ENCODE measurements at regions not wholly inside any gene's neighbourhood (a gene's known extent, or its start where the extent isn't known, plus 50 kb on each side); places are given as distances from the start of the nearest gene placed in this dataset.
A peak's percentile ranks its signal among the peaks of the same experiment; 100 is the strongest.
"Not testable (repeated sequence)": the region's sequence is repeated elsewhere in the genome, so short reads cannot be mapped to it uniquely, and the experiment has no call there.

DNA sequence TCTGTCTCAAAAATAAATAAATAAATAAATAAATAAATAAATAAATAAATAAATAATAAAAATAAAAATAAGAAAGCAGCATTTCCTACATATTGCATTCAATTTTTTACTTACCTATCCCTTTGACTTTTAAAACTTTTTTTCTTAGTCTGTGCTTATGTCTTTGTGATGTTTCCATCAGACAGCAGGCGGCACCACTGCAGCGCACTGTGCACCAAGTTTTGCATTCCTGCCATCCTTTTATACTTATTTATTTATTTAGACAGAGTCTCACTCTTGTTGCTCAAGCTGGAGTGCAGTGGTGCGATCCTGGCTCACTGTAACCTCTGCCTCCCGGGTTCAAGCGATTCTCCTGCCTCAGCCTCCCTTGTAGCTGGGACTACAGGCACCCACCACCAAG, 132.6 kb downstream of the SPATA31A6 start:
- TF ChIP-seq, protein P1, sequence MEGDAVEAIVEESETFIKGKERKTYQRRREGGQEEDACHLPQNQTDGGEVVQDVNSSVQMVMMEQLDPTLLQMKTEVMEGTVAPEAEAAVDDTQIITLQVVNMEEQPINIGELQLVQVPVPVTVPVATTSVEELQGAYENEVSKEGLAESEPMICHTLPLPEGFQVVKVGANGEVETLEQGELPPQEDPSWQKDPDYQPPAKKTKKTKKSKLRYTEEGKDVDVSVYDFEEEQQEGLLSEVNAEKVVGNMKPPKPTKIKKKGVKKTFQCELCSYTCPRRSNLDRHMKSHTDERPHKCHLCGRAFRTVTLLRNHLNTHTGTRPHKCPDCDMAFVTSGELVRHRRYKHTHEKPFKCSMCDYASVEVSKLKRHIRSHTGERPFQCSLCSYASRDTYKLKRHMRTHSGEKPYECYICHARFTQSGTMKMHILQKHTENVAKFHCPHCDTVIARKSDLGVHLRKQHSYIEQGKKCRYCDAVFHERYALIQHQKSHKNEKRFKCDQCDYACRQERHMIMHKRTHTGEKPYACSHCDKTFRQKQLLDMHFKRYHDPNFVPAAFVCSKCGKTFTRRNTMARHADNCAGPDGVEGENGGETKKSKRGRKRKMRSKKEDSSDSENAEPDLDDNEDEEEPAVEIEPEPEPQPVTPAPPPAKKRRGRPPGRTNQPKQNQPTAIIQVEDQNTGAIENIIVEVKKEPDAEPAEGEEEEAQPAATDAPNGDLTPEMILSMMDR (conservative IDR thresholded peaks at IDR 0.05) = peak; percentile 58
- H3K27ac ChIP-seq = not testable (repeated sequence)

DNA sequence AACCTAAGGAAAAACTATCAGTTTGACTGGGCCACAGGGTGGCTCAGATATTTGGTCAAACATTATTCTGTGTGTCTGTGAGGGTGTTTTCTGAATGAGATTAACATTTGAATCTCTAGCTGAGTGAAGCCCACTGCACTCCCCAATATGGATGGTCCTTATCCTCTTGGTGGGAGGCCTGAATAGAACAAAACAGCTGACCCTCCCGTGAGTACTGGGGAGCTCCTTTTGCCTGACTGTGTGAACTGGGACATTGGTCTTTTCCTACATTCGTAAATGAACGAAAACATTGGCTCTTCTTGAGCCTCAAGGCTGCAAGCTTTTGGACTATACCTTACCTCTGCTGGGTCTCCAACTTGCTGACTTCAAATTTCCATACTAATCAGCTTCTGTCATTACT, 134.2 kb downstream of the SPATA31A6 start:
- H3K27ac ChIP-seq = not testable (repeated sequence)

DNA sequence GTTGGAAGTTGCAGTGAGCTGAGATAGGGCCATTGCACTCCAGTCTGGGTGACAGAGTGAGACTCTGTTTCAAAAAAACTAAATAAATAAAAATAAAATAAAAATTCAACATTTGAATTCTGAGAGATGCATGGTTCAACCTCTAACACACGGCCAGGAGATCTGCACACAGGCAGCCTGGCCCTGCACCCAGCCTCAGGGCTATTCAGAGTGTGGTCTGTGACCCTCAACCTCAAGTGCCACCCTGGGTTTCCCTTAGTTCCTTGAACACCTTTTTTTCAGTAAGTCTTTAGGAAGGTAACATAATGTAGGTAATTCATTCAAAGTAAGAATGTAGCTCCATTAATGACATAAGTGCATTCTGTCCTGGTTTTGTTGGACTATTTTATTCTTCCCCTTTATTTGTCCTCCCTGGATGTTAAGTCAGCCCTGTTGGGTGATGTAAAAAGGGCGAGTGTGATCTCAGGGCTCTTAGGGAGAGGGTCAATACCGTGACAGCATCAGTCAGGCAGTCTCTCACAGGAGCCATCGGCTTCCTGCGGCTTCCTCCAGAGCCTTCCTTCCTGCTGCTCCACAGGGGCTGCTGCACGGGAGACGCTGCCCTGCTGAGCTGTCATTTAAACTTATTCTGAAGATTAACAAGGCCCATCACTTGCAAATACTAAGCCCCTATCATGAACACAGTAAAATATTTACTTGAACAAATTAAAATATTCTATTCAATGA, 139.8 kb downstream of the SPATA31A6 start:
- not testable (repeated sequence) for H3K27ac ChIP-seq

DNA sequence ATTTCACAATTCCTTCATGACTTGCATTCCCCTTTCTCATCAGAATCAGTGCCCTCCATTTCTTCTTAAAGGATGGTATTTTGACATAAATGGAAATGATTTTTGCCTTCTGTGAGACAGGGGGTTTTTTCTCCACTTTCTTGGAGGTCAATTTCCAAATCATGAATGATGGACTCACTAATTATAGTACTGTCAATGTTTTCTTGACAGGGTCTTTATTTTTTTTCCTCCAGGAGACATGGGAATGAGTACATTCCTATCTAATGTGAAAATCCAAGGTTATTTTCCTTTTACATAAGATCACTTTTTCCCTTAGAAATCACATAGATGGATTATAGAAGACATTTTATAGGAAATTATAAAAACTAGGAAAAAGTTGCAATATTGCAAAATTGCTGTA, 141.7 kb downstream of the SPATA31A6 start:
- not testable (repeated sequence) for H3K27ac ChIP-seq

DNA sequence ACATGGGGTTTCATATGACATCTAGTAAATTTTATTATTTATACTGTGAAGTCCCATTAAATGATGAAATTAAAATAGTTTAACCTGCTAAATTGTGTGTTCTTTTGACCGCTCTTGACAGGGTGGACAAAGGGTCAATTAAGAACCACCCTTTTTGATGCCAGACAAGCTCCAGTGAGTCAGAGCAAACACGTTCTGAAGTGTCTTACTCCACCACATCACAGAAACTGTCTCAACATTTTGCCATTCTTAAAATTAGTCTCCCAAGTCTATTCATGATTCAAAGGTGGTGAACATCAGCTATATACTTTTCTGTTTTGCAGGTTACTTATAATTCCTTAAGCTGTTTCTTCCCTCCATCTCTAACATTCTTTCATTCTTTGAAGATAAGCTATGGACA, 142.1 kb downstream of the SPATA31A6 start:
- not testable (repeated sequence) for H3K27ac ChIP-seq

DNA sequence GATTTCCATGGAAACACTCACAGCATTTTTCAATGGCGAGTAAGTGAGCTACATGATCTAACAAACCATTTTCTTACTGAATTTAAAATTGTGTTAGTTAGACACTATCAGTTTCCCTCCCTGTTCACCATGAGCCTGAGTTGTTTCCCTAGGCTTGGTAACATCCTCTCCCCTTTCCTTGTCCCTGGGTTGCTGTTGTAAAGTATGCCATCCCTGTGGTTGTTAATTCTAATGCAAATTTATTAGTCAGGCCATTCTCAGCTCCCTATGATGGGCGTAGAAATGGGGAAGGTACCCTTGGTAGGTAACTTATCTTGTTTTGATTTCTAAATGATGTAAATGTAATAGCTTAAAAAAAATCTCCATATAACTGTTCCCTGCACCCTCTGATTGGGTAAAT, 143.0 kb downstream of the SPATA31A6 start:
- not testable (repeated sequence) for H3K27ac ChIP-seq

DNA sequence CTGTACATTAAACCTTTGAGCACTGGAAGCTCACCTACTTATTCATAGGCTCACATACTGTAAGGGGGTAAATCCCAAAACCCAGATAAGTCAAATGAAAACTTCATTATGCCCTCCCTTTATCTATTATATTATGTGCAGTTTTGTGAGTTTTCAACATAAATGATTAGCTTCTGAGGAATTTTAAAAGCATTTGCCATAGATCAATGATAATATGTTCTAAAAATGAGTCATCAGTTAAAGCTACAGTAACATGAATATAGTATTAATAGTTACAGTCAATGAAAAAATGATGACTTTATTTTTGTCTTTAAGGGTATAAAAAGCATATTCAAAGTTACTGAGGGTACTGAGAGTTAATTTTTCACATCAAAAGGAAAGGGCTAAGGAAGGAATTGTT, 151.9 kb downstream of the SPATA31A6 start:
- H3K27ac ChIP-seq = not testable (repeated sequence)

DNA sequence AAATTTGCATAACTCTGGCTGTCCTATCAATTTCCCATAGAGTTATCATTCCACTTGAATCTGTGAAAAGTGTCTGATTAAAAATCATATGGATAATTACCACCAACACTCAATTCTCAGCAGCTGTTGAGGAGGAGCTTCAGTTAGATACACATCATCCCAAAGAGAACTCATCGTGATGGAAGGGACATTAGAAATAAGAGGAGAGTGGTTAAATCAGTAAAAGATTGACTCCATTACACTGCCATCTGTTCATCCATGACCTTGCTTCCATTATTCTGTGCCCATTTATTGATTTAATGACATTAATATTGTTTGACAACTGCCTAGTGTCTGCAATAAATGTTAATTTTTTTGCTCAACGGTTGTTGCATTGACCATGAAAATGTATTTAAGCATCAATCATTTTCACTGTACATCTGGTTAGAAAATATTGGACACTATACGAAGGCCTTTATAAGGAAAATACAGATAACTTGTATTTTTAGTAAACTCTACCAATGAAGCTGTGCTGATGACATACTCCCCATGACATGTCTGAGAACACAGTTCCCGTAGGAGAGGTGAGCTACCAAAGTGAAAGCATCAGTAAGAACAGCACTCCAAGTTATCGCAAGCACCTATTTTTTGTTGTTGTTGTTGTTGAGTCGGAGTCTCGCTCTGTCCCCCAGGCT, 152.7 kb downstream of the SPATA31A6 start:
- not testable (repeated sequence) for H3K27ac ChIP-seq

DNA sequence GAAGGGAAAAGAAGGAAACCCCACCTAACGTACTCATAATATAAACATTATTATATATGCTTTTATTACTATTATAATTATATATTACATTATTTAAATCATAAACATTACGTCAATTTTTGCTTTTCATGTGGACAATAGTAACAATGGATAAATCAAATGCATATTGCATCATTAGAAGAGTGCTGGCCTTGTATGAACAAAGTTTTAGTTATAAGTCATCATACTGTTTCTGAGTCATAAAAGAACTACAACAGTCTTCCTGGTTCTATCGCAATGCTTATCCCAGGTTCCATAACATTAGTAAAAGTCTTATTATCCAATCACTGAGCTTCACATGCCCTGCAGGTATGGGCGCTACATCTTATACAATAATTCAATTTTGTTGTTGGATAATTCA, 154.8 kb downstream of the SPATA31A6 start:
- not testable (repeated sequence) for H3K27ac ChIP-seq

DNA sequence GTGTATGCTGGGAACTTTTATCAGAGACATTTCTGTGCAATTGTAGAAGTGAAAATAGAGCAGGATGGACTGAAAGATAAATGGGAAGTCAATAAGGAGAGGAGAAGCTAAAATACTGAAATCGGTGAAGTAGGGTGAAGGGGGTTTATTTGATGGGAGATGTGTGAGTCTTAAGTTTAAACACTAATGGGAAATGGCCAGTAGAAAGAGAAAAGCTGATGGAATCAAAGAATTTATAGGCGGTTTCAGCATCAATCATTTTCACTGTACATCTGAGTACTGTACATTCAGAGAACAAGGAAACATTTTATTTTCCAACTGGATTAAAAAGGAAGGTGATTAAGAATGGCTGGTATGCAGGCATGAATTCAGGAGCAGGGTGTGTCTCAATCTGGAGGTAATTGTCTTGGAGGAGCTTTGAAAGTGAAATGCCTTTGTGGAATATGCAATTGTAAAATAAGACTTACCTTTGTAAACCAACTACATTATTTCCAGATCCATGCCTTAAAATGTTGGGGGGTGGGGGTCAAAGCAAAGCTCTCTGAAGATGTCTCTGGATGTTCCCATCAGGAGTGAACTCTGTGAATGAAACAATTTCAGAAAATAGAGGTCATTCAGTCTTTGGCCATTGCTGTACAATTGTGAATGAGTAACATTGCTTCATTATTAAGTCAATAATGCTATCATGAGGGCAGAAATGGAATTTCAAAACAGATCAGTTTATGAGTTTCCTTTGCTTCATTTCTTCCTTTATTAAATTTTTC, 156.4 kb downstream of the SPATA31A6 start:
- H3K27ac ChIP-seq = not testable (repeated sequence)

DNA sequence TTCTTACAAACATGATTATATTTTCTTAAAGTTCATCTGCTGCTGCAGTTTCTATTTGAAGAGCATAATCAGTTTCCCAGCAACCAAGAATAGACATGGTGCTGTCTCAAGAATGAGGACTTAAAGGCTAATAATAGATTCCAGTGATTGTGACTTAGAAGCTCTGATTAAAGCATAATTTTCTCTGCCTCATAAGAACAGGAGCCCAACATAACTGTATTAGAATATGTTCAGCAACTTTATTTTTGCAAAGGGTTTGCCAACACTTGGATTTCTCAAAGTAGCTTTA, 156.9 kb downstream of the SPATA31A6 start:
- H3K27ac ChIP-seq = not testable (repeated sequence)

DNA sequence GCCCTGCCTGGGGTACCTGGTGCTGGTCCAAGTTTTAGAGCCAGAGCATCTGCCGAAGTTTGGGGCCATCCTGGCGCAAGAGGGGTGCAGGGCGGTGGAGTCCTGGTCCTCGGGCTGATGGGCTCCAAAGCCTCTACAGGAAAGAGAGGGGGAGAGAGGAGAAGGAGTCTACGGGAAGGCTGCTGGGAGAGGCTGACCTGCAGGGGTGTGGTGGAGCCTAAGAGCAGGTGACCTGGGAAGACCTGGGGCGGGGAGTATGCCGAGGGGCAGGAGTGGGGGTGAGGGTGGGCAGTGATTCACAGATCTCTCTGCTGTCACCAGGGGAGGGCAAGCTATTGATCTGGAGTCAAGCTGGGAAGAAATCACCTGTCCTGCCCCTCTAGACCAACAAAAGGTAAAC, 158.4 kb downstream of the SPATA31A6 start:
- not testable (repeated sequence) for H3K27ac ChIP-seq

DNA sequence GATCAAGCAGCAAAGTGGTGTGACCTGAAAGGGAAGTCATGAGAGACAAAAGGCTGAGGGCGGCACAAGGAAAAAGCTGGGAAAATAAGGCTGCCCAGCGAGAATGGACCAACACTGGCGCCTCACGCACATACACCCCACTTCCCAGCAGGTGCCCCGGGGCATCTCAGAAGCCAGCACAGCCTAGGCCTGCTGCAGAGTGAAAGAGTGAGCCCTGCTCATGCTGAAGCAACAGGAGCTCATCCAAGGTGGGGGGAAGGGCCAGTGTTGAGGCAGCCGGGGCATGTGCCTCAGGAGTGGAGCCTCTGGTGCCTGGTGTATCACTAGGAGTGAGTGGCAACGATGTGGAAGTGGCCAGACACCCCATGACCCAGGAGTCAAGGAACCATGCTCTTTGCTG, 158.8 kb downstream of the SPATA31A6 start:
- not testable (repeated sequence) for H3K27ac ChIP-seq

DNA sequence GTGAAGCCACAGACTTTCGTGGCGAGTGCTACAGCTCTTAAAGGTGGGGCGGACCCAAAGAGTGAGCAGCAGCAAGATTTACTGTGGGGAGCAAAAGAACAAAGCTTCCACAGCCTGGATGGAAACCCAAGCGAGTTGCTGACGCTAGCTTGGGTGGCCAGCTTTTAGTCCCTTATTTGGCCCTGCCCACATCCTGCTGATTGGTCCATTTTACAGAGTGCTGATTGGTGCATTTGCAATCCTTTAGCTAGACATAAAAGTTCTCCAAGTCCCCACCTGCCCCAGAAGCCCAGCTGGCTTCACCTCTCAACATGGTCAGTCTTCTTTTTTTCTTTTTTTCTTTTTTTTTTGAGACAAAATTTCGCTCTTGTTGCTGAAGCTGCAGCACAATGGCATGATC, 161.0 kb downstream of the SPATA31A6 start:
- not testable (repeated sequence) for H3K27ac ChIP-seq

DNA sequence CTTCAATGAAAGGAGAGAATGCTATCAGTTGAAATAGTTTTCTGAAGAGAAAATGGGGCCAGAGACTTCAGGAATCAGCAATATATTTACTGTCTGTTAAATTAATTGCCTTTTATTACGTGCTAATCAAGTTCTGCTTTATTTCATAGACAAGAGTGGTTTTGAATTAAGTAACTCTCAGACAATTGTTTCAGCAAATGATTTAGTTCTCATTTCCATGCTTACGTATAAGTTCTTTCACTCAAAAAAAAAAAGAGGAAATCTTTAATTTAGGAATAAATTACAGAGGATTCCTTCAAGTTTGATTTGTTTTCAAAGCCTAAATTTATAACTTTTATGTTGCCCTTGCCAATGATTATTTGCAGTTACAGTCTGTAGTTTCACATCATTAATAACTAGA, 163.5 kb downstream of the SPATA31A6 start:
- H3K27ac ChIP-seq = not testable (repeated sequence)

DNA sequence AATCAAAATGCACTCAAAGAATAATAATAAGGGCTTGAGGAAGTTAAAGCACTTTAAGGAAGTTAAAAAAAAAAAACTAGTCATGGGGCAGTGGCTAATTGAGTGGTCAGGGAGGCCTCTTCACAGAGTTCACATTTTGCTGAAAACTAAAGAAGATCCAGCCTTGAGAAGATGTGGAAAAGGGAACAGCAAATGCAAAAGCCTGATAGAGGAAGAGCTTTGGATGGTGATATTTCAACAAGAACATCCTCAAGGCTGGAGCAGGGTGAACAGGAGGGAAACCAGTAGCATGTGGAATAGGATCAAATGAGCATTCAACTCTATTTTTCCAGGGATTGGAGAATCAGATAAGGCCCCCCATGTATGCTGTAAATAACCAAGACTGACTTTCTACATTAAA, 165.7 kb downstream of the SPATA31A6 start:
- not testable (repeated sequence) for H3K27ac ChIP-seq

DNA sequence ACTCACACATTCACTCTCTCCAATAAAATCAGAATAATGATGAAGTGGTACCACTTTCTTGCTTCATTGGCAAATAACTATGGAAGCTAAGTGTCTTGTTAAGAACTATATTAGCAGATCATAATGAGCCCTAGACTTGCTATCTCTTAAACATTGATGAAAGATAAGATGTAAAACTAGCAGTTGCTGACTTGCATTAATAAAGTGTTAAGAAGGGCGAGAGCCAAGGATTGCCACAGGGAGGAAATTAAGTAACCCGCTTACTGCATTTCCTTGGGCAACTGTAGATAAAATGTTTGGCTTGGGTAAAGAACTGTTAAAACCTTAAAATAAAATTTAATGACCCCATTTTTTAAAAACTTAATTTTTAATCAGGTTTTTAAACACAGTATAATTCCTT, 167.0 kb downstream of the SPATA31A6 start:
- not testable (repeated sequence) for H3K27ac ChIP-seq

DNA sequence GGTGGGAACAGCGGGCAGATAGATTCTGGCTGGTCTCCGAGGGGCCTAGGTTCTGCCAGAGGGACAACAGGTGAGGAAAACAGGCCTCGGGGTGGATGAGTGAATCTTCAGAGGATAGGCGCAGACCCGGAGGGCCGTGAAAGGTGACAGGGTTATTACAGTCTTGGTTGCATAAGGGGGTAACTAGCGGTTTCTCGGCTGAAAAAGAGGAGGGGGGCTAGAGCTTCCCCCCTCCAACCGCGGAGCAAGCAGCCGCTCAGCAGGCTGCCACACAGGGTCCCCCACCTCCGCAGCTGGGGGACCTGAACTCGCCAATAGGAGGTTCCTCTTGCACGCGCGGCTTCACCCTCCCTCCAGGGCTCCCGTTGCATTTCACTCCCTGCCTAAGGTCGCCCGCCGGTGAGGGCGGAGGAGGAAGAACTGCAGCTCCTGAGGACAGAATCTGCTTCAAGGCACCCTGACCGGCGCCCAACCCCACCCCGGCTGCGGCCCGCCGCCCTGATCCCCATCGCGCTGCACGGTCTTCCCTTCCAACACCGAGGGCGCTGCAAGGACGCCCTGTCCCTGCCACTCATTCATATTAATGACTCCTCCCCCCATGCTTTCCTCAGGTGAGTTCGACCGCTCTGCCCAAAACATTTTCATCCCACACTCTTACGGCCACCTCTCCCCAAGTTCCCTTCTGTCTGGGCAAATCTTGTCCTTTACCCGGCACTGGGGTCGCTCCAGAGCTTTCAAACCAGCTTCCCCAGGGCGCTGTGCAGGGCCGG, 174.3 kb downstream of the SPATA31A6 start:
- not testable (repeated sequence) for H3K27ac ChIP-seq

DNA sequence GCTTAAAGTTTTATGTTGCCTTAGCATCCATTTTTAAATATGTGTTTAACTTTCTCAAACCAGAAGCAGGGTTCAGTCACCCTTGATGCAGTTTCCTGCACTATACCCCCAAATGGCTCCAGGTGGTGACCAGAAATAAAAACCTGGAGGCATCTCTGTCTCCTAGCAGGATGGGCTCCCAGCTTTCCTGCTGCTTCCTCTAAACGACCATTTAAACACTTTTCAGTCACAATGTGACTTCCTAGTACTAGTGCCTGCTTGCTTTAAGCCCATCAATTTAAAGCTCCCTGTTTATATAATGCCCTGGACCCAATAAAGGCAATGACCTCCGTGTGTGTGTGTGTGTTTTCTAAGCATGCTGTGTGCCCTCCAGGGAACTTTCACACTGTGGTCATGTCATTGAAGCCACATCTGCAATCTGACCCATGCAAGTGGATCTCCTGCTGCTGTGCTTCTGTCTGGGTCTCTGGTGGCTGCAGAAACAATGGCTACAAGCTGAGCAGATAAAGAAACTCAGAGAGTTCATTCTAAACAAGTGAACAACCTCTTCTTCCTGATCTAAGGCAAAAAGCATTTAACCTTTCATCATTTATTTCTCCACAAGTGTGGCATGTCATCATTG, 175.3 kb downstream of the SPATA31A6 start:
- H3K27ac ChIP-seq = not testable (repeated sequence)
